ENCODE measurements at regions not wholly inside any gene's neighbourhood (a gene's known extent, or its start where the extent isn't known, plus 50 kb on each side); places are given as distances from the start of the nearest gene placed in this dataset.
"Not testable (repeated sequence)": the region's sequence is repeated elsewhere in the genome, so short reads cannot be mapped to it uniquely, and the experiment has no call there.

DNA sequence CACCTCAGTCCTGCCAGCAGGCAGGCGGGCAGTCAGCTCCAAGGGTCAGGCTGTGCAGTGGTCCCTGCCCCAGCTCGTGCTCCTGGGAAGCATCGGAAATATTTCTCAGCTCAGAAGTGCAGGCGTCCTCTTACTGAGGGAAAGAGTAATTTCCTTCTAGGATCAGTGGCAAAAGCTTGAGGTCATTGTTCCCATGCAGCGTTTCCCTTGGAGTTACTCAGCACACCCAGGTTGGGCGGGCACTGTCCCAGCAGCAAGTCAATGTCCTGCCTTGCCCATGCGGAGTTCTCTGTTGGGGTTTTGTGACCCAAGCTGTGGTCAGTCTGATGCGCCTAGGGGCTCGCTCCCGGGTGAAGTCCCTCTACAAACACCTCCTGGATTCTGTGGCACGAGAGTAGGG lies 69.4 kb upstream of the CRYM start:
- TF ChIP-seq EZH2phosphoT487 (IDR thresholded peaks at IDR 0.05; ENCODE audit: insufficient read depth, low read depth); EZH2 (IDR thresholded peaks at IDR 0.05; ENCODE audit: insufficient read depth, poor library complexity, severe bottlenecking): not testable (repeated sequence)

All from GM23248 (cell line).